Skeletal muscle tissue (tissue), 3 donors: ENCODE measurements at regions not wholly inside any gene's neighbourhood (a gene's known extent, or its start where the extent isn't known, plus 50 kb on each side); places are given as distances from the start of the nearest gene placed in this dataset.
"Not testable (repeated sequence)": the region's sequence is repeated elsewhere in the genome, so short reads cannot be mapped to it uniquely, and the experiment has no call there.

Experiments
- H3K27ac ChIP-seq: one replicate; pipeline ENCODE4 v1.7.0; 2013; ENCODE audit warnings: mild to moderate bottlenecking, low read depth, low read length, inconsistent platforms
- H3K27me3 ChIP-seq, 3 donors: one replicate each; pipeline ENCODE4 v1.7.0; 2013; ENCODE audit warnings: low read length in 3 of 3; ENCODE audit not compliant: control insufficient read depth in 3 of 3, insufficient read depth in 3 of 3
- H3K36me3 ChIP-seq, 3 donors: one replicate each; pipeline ENCODE4 v1.7.0; 2013; ENCODE audit warnings: low read length in 3 of 3; ENCODE audit not compliant: control insufficient read depth in 3 of 3, insufficient read depth in 3 of 3
- H3K4me1 ChIP-seq, 3 donors: one replicate each; pipeline ENCODE4 v1.7.0; 2013; ENCODE audit warnings: low read length in 3 of 3, mild to moderate bottlenecking in 3 of 3; ENCODE audit not compliant: control insufficient read depth in 3 of 3, insufficient read depth in 3 of 3
- H3K4me3 ChIP-seq, 3 donors: one replicate each; pipeline ENCODE4 v1.7.0; 2013; ENCODE audit warnings: low read length in 3 of 3
- H3K9ac ChIP-seq, 3 donors: one replicate each; pipeline ENCODE4 v1.7.0; 2013; ENCODE audit warnings: low read length in 3 of 3, mild to moderate bottlenecking in 3 of 3, moderate library complexity in 2 of 3, low read depth in 1 of 3
- H3K9me3 ChIP-seq, 3 donors: one replicate each; pipeline ENCODE4 v1.7.0; 2013; ENCODE audit warnings: low read length in 3 of 3; ENCODE audit not compliant: control insufficient read depth in 3 of 3
- donor health status: Osteomylitis.

GRCh38 chr17:13096291-13096690 lies 78.5 kb upstream of the ELAC2 start:
- Histone ChIP-seq H3K27me3 (no peaks in the 10 kb centered on the region), H3K4me1 (no peaks in the 10 kb centered on the region), H3K27ac (no peak overlapping the region), H3K36me3 (no peaks in the 10 kb centered on the region), H3K4me3 (no peak overlapping the region), H3K9me3 (no peaks in the 10 kb centered on the region), H3K9ac (no peak overlapping the region)

GRCh38 chr17:13092010-13092409 lies 74.2 kb upstream of the ELAC2 start:
- H3K4me3 ChIP-seq, H3K9ac ChIP-seq, H3K9me3 ChIP-seq, H3K27me3 ChIP-seq, H3K4me1 ChIP-seq, H3K36me3 ChIP-seq, H3K27ac ChIP-seq: not testable (repeated sequence)

GRCh38 chr17:13088666-13089065 lies 70.8 kb upstream of the ELAC2 start:
- Histone ChIP-seq H3K36me3 (no peaks in the 10 kb centered on the region), H3K27me3 (peaks cover 0 to 6% (median 0%) of the 10 kb centered on the region in 3 donors)

GRCh38 chr17:13087802-13088201 lies 70.0 kb upstream of the ELAC2 start:
- H3K4me1 ChIP-seq, result no peaks in the 10 kb centered on the region
- no peaks in the 10 kb centered on the region for H3K36me3 ChIP-seq
- H3K4me3 ChIP-seq, result no peak overlapping the region
- no peak overlapping the region for H3K9ac ChIP-seq
- H3K27me3 ChIP-seq, result peaks cover 0 to 6% (median 0%) of the 10 kb centered on the region in 3 donors
- H3K9me3 ChIP-seq, result no peaks in the 10 kb centered on the region
- no peak overlapping the region for H3K27ac ChIP-seq

More at GRCh38 chr17:13088666-13089065, 70.8 kb upstream of the ELAC2 start:
- no peak overlapping the region for H3K9ac ChIP-seq
- no peak overlapping the region for H3K27ac ChIP-seq
- no peaks in the 10 kb centered on the region for H3K9me3 ChIP-seq
- H3K4me3 ChIP-seq, result no peak overlapping the region
- no peaks in the 10 kb centered on the region for H3K4me1 ChIP-seq

GRCh38 chr17:13086142-13086769 lies 68.4 kb upstream of the ELAC2 start:
- Histone ChIP-seq H3K9me3 (no peaks in the 10 kb centered on the region), H3K4me1 (no peaks in the 10 kb centered on the region), H3K36me3 (no peaks in the 10 kb centered on the region), H3K4me3 (no peak overlapping the region), H3K9ac (no peak overlapping the region), H3K27ac (no peak overlapping the region), H3K27me3 (peaks cover 0 to 6% (median 0%) of the 10 kb centered on the region in 3 donors)

- no peaks in the 10 kb centered on the region for H3K9me3 ChIP-seq
- no peak overlapping the region for H3K9ac ChIP-seq
- H3K27ac ChIP-seq, result no peak overlapping the region
- H3K36me3 ChIP-seq, result no peaks in the 10 kb centered on the region
- H3K27me3 ChIP-seq, result peaks cover 0 to 6% (median 0%) of the 10 kb centered on the region in 3 donors
- no peaks in the 10 kb centered on the region for H3K4me1 ChIP-seq
- no peak overlapping the region for H3K4me3 ChIP-seq
These were observed 67.8 kb upstream of the ELAC2 start for GRCh38 chr17:13085578-13085977.

GRCh38 chr17:13084420-13084819 lies 66.6 kb upstream of the ELAC2 start:
- H3K36me3 ChIP-seq, result no peaks in the 10 kb centered on the region
- H3K9me3 ChIP-seq, result no peaks in the 10 kb centered on the region
- H3K4me3 ChIP-seq, result no peak overlapping the region
- peaks cover 0 to 6% (median 0%) of the 10 kb centered on the region in 3 donors for H3K27me3 ChIP-seq
- no peaks in the 10 kb centered on the region for H3K4me1 ChIP-seq
- no peak overlapping the region for H3K27ac ChIP-seq
- no peak overlapping the region for H3K9ac ChIP-seq

- H3K27me3 ChIP-seq, result no peaks in the 10 kb centered on the region
- no peak overlapping the region for H3K4me3 ChIP-seq
- H3K4me1 ChIP-seq, result no peaks in the 10 kb centered on the region
- no peak overlapping the region for H3K27ac ChIP-seq
- H3K9ac ChIP-seq, result no peak overlapping the region
- H3K36me3 ChIP-seq, result no peaks in the 10 kb centered on the region
- H3K9me3 ChIP-seq, result no peaks in the 10 kb centered on the region
These were observed 61.0 kb upstream of the ELAC2 start for GRCh38 chr17:13078591-13079385.

- Histone ChIP-seq H3K36me3 (no peaks in the 10 kb centered on the region), H3K27ac (no peak overlapping the region), H3K9me3 (no peaks in the 10 kb centered on the region), H3K4me1 (no peaks in the 10 kb centered on the region), H3K27me3 (no peaks in the 10 kb centered on the region), H3K4me3 (no peak overlapping the region), H3K9ac (no peak overlapping the region)
These were observed 59.1 kb upstream of the ELAC2 start for GRCh38 chr17:13076905-13077304.

- H3K27ac ChIP-seq, result no peak overlapping the region
- no peak overlapping the region for H3K4me3 ChIP-seq
- H3K9me3 ChIP-seq, result no peaks in the 10 kb centered on the region
- H3K27me3 ChIP-seq, result no peaks in the 10 kb centered on the region
- H3K36me3 ChIP-seq, result no peaks in the 10 kb centered on the region
- no peak overlapping the region for H3K9ac ChIP-seq
- H3K4me1 ChIP-seq, result no peaks in the 10 kb centered on the region
These were observed 56.2 kb upstream of the ELAC2 start for GRCh38 chr17:13074026-13074425.
